ENCODE measurements at regions not wholly inside any gene's neighbourhood (a gene's known extent, or its start where the extent isn't known, plus 50 kb on each side); places are given as distances from the start of the nearest gene placed in this dataset.

DNA sequence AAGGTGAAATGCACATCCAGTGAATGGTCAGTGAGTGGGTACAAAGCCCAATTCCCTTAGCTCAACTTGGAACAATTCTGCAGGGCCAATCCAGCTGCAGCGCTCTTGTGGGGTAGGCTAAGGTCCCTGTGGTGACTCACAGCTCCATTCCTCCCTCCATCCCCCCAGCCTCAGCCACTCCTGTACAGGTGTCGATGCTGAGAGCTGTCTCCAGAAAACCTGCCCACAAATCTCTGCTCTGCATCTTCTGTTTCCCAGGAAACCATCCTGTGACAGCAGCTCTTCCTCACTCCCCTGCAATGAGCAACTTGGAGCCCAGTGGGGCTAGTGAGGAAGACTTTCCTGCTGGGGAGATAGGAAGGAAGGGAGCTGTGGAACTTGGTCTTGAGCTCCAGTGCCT lies 244.7 kb upstream of the GPR26 start:
- no peak for DNase-seq

DNA sequence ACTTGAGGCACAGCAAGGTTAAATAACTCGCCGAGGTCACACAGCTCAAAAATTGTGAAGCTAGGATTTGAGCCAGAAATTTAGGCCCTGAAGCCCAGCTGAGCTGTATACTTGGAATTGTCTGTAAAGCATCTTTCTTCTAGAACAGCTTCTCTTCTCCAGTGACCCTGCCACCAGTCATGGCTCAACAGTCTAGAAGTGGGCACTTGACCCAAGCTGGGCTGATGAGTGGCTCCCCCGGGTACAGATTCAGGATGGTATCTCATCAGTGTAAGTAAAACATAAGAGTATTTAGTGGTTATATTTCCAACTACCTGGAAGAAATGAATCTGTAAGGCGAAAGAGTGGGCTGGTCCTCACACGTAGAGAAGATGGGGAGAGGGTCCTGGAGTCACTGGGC lies 243.9 kb upstream of the GPR26 start:
- DNase-seq = no peak

DNA sequence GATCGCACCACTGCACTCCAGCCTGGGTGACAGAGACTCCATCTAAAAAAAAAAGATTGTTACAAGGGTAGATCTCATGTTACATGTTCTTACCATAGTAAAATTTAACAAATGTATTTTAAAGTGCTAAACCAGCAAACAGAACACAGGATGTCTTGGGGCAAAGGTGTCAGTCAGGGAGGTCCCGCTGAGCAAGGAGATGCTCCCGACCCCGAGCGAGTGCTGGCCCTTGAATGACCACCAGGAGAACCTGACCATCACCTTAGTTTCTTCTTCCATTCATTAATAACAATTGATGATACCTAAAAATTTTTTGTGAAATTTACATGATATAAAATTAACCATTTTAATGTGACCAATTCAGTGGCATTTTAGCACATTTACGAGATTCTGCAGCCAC lies 241.6 kb upstream of the GPR26 start:
- DNase-seq = no peak

DNA sequence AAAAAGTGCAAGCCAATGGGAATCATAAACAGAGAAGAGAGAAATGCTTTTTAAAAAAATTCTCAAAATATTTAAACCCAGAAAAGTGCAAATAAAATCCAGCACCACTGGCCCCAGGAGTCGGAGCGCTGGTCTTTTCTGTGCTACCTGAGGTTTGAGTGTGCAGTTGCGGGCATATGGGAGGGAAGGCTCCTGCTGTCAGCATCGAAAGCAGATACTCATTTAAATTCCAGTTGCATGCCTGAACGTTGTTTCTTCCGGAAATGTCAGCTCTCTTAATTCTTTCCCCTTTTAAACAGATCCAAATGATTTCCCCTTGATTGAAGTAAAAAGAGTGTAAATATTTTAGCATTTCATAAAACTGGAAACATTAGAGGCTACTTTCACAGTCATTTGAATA lies 240.5 kb upstream of the GPR26 start:
- no peak for DNase-seq

DNA sequence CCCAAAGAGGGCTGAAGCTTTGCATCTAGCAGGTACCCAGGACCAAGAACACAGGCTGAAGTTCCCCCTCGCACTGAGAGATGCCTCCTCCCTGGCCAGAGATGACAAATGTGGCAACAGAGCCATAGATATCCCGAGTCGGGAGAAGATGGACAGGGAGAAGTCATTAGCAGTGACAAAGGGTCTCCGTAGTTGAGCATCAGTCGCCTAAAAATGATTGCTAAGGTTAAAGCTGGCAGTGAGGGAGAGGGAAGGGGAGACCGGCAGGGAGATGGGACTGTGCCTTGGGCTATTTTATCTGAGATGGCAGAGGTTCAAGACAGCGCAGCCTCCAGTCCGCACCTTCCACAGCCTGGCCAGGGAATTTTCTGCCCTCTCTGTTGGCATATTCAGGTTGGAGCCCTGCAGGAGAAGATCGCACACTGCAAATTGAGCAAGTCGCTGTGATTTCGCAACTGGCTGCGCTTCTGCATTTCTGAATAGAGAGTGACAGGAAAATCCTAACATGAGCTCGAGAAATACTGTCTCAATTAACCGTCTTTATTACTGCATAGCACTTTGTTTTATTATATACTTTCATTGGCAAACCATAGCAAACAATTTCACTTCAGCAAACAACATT lies 238.9 kb upstream of the GPR26 start:
- DNase-seq = no peak

DNA sequence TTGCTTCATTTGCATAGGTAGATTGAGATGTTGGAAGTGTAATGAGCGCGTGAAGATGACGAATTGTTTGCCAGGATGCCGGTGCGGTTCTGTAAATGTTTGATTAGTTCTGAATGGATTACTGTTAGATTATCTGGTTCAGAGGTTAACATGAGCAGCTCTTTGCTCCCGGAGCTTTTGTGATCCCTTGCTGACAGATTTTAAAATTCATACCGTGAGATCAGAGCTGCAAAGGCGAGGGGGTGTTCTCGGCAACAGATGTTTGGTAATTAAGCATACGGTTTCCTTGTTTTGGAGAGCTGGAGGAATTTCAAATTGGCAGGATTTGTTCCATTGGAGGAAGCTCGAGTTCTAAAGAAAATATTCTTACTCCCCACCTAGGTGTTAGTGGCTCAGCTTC lies 237.8 kb upstream of the GPR26 start:
- no peak for DNase-seq

DNA sequence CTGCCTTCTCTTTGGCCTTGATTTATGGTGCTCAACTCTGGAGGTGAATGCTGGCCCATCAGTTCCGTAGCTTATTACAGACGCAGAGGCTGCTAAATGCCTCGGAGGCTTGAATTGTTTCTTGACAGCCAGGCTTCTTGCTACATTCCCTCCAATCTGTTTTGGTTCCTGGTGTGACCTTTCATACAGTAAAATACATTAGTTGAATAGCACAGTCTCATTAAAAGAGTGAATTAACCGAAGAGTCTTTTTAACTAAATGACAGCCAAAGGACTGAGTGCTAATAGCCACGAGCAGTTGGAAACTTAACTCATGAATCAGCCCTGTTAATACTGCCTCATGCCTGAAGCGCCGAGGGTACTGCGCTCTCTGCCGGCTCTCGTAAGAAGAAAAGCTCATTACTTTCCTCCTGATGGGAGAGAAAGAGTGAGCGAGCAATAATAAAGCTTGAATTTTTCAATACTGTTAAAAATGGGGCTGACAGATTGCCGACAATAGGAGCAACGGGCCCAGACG lies 236.4 kb upstream of the GPR26 start:
- DNase-seq = no peak

DNA sequence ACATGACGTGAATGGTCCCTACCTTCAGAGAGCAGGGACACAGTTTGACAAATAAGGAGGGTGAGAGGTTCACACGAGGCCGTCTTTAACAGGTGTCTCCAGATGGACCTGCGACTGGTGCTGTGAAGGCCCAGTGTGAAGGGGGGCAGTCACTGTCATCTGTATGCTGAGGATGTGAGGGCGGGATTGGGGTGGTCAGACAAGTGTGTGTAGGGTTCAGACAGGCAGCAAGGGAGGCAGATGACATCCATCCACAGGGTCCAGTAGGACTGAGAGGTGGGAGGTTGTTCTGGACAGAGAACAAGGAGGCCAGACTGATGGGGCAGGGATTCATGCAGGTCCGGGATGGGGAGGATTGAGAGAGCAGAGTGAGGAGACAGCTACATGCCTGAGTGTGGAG lies 232.6 kb upstream of the GPR26 start:
- no peak for DNase-seq

DNA sequence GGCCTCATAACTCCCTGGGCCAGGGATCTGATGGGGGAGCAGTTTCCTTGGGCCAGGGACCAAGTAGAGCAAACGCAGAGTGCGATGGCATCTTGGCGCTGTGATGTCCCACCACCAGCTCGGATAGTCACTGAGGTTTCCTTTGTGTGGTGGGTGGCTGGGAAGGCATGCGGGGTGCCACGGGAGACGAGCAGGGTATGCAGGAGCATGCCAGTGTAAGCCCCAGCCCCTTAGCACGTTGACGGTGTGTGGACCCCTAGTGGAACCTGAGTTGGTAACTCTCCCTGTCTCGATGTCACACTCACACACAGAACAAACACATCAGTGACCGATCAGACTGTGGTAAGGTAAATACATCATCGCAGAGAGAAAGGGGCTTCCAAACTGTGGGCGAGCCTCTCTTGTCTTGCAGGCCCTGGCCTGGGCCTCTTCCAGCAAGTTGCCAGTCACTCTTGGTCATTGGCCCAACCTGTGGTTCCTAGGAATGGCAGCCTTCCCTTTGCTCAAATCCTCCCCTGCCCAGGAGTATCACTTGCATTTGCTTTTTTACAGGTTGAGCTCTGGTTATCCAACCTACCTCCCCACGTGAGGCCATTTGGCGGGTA lies 231.6 kb upstream of the GPR26 start:
- no peak for DNase-seq

DNA sequence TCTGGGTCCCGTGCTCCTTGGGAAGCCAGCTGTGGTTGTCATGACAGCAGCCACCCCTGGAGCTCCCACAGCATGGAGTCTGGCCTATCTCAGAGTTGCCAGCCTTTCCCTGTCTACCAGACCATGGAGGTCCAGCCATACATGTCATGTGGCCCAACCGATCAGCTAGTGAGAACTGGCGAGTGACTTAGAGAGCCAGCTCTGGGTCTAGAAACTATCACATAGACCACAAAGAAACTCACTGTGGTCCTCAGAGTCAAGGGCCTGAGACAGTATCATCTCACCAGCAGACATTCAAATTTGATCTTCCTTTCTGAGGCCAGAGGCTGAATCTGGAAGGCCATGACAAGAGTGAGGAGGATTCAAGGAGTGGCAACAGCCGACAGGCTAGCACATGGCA lies 223.3 kb upstream of the GPR26 start:
- no peak for DNase-seq

DNA sequence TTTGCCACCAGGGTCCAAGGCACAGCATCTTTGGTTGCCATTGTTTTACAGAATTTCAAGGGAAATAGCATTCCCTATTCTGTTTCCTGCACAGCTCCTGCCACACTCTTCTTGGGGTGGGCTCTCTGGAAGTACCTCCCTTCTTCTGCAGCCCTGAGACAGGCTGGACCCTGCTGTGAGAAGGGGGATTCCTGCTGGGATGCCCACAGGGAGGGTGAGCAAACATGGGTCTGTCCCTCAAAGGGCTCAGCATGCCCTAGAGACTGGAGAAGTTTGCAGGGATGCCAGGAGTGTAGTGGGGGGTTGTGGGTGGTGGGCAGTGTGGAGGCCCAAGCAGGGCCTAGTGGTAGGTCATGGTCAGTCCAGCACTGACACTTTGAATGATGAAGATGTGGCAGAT lies 222.2 kb upstream of the GPR26 start:
- DNase-seq = no peak

DNA sequence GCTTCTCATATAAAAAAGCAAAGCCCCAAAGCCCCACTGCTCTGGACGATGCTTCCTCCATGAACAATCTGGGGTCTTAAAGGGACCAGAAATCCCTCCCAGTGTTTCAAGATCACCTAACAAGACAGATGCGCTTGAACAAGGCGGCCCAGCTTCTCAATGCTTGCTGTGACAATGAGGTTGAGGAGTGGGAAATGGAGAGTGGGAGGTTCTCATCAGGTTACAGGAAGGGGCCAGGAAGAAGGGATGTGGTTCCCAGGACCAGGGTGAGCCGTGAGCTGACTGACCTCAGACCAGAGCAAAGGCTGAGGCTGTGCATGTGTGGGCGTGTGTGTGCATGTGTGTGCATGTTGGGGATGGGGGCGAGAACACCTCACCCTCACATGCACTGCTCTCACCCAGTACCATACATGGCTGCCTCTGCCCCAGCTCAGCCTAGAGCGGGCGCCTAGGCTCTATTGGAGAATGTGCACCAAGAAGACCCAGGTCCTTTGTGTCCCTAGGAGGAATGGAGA lies 220.8 kb upstream of the GPR26 start:
- no peak for DNase-seq

DNA sequence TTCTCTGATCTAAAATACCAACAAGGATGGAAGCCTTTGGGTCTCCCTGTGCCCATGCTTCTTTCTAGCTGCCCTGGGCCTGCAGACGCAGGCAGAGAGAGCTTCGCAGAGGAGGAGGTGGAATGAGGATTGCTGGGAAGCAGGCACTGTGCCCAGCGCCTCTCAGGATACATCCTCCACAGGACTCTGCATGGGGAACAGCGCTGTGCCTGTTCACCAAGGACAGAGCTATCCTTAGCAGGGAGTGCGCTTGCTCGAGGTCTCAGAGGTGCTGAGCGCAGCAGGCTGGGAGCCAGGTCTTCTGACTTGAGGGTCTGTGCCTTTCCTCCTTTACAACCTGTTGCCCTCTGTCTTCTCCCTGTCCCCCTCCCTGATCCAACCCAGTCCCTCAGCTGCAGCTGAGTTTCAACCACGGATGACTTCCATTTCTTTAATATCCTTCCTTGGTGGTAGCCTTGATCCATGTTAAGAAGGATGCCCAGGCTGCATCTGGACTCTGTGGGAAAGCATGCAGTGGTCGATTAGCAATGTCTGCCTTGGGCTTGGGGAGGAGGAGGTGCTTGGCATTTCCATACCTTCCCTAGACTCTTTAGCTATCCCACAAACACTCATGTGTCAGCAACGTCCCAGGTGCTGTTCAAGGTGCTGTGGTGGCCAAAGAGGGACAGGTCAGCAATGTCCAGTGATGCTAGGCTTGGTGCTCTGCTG lies 219.6 kb upstream of the GPR26 start:
- no peak for DNase-seq

DNA sequence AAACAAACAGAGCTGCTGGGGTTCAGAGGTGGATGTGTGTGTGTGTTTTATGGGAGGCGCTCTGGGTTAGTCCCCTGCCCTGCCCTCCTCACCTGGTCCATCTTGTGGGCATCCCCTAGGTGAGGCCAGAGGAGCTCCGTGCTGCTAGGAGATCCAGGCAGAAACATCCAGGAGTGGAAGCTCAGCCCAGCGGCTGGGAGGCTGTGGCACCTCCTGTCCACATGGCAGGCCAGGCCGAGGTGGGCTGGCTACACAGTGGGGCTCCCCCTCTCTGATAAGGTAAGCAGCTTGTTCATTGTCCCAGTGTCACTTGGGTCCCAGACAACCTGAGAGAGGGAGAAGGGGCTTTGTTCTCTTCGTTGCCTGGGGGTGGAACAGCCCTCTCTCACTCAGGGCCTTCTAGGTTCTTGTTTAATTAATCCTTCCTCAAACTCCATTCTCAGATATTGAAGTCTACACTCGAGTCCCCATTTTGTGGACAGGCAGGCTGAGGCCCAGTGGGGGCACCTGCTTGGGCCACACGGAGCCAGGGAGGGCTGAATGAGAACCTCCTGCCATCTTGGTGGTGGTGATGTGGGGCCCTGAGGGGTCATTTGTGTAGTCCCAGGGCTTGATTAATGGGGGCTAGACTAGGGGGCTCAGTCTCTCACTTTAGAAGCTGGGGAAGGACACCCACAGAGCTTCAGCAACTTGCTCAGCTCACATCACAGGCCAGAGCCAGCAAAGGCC lies 216.8 kb upstream of the GPR26 start:
- no peak for DNase-seq

DNA sequence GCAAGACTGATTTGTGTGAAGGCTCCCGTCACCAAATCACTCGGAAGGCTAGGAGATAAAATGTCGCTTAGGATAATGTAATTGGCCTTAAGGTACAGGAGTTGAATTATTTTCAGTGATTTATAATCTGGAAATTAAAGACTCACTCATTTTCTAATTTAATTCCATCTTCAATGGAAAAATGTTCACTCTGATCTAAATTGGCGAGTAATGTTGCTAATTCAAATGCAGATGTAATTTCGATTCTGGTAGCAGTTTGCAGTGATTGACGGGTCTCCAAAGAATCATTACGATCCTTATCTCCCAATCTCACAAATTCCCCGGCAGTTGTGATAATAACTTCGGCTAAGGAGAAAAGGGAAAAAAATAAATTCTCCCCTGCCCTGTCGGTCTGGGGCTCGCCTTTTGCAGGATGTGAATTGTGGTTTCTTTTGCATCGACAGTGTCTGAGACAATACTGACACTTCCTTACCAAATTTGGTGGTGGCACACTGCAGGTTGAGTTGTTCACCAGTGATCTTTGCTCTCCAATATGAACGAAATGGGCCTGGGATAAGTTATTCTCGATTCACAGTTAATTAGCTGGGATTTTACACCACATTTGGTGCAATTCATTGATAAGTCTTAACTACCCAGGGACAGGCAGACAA lies 215.1 kb upstream of the GPR26 start:
- DNase-seq = no peak

DNA sequence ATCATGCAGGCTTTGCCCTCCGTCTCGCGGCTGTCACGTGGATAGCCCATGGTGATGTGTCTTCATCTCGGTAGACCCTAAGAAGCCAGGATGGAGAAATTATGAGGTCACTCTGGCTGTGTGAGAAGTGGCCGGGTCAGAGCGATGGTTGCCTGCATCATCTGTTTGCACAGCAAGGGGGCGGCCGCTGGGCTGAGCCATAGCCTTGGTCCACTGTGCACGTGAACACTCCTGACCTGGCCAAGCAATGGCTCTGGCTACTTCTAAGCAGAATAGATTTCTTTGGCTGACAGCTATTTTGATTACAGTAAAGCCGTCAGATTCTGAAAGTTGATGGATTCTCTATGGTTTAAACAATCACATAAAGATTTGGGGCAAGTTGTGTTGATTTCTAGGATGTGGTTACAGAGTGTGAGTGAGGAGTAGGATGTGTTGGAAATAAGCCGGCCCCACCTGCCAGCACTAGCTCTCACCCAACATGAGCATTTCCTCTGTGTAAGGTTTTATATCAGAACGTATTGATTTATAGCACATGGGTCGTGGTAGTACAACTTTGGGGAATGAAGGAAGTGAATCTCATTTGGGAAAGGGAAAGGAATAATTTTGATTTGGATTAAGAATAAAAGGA lies 214.4 kb upstream of the GPR26 start:
- no peak for DNase-seq

DNA sequence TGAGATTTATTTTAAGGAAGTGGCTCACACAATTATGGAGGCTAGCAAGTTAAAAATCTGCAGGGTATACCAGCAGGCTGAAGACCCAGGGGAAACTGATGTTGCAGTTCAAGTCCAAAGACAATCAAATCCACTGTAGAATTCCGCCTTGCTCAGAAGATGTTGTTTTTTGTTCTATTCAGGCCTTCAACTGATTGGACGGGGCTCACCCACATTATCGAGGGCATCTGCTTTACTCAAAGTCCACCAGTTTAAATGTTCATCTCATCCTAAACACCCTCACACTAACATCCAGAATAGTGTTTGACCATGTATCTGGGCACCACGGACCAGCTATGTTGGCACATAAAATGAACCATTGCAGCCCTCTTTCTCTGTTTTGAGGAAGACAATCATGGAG lies 211.2 kb upstream of the GPR26 start:
- DNase-seq = no peak

DNA sequence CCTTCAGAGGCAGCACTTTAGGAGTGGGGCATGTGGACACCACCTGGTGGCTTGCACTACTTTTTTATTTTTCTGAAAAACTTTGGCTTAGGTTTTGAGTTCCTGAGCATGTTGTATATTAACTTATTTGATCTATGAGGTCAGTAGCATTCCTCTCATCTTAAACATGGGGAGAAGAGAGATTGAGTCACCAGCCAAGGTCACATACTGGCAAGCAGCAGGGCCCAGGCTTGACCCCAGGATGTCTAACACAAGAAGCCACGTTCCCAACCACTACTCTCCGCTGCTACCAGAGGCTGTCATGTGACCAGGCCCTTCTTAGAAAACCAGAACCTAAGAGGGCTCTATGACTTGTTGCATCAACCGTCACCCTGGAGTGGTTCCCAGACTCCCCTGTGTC lies 210.3 kb upstream of the GPR26 start:
- no peak for DNase-seq

DNA sequence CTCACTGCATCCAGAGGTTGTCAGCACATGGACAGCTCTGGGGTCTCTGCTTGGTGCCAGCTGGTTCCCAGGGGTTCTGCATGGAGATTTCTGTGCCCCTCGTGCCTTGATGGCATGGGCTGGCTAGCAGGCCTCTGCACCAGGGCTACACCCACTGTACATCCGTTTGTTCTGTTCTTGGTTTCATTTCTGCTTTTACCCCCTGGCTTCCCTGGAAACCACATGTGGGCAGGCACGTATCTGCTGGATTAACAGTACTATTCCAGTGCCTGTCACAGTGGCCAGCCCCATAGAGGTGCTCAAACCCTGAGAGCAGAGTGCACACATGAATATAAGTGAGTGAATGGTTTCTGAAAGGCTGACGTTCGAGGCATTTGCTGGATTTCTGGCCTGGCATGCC lies 207.2 kb upstream of the GPR26 start:
- no peak for DNase-seq

DNA sequence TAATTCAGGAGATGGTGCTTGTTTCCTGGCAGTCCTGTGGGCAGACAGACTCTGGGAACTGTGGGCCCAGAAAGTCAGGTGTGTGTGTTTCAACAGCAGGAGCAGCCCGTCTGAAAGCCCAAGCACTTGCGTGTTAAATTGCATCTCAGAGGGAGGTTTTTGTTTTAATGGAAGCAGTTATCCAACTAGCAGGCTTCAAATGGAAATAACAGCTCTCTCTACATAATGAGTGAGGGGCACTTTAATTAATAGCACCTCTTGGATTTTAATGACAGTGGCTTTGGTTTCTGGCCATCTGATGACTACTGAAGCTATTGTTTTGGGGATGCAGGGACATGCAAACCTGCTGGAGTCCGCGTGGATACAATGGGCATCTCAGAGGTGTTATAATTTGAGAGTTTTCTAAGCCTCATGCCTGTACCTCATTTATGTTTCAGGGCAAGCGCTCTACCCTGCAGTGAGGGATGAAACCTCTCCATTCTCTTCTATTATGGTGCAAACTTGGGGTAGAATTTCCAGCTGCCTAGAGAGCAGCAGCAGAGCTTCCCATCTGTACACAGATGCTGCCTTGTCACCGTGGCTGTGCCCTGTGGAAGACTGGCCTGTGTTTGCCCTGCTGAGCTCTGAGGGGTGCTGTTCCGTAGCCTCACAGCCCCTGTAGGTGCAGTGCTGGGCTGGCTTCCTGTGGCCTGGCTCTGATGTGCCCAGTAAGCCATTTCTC lies 206.6 kb upstream of the GPR26 start:
- no peak for DNase-seq

DNA sequence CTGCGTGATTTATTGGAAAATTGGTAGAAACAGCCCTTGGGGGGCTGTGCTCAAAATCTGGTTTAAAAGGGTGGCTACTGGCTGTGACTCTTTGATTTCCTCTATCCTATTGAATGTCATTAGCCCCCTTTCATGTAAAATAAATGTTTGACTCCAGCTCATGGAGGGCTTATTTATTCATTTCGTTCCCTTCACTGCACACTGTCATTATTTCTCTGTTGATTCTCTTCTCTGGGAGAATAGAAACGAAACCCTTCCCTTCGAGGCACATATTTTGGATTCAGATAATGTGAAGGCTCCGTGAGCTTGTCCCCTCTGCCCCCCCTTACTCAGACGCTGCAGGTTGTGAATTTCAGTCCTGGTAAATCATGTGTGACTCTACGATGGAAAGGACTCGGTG lies 203.9 kb upstream of the GPR26 start:
- no peak for DNase-seq

DNA sequence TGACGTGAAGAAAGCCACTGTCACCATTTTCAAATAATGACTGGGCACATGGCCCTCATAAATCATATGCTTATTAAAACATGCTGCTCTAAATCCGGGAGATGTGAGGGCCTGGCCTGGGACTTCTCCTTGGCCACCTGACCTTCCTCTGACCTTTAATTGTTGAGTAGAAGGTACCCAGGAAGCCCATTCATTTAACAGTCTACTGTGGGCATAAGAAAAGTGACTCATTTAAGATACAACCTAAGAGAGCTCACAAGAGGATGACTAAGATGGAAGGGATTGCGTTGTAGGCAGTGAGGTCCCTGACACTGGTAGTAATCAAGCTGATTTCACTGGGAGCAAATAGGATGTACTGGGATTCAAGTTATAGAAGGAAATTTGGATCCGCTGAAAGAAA lies 203.4 kb upstream of the GPR26 start:
- DNase-seq = no peak

All from activated CD4-positive, alpha-beta T cell treated with anti-CD3 and anti-CD28 coated beads, Interleukin-2, amount 50 U/mL, for 16 hours (primary cell).